Fibroblast of lung (primary cell): ENCODE measurements at regions not wholly inside any gene's neighbourhood (a gene's known extent, or its start where the extent isn't known, plus 50 kb on each side); places are given as distances from the start of the nearest gene placed in this dataset.
"Not testable (repeated sequence)": the region's sequence is repeated elsewhere in the genome, so short reads cannot be mapped to it uniquely, and the experiment has no call there.

ENCODE experiments used
- DNase-seq, 2 donors: peaks; one replicate each; pipeline versions ENCODE4 v3.0.0 to v3.0.0-alpha.2; 2010; ENCODE audit warnings: low read depth in 2 of 2
- H2AFZ ChIP-seq: 2 replicates; pipeline ENCODE4 v1.5.1; 2012; ENCODE audit warnings: low read length, control low read depth, inconsistent platforms
- H3K27ac ChIP-seq: 2 replicates; pipeline ENCODE4 v1.5.1; 2011; ENCODE audit warnings: low read length, control low read depth; ENCODE audit not compliant: insufficient read depth
- H3K27me3 ChIP-seq: 2 replicates; pipeline ENCODE4 v1.5.1; 2011; ENCODE audit warnings: mild to moderate bottlenecking, low read length; ENCODE audit not compliant: control insufficient read depth, insufficient read depth
- H3K36me3 ChIP-seq: 2 replicates; pipeline ENCODE4 v1.5.1; 2011; ENCODE audit warnings: low read length; ENCODE audit not compliant: control insufficient read depth, insufficient read depth
- H3K4me1 ChIP-seq: 2 replicates; pipeline ENCODE4 v1.5.1; 2011; ENCODE audit warnings: low read length; ENCODE audit not compliant: control insufficient read depth, insufficient read depth; ENCODE audit errors: extremely low read depth
- H3K4me2 ChIP-seq: 2 replicates; pipeline ENCODE4 v1.5.1; 2011; ENCODE audit warnings: low read length, control low read depth; ENCODE audit not compliant: insufficient read depth; ENCODE audit errors: extremely low read depth
- H3K4me3 ChIP-seq, 4 experiments: fragments of 200-600 bp in 1 of 4; sonication (generic) in 1 of 4; replicated peaks in 1 of 4; 2 replicates each; pipeline ENCODE4 v1.5.1; 2011 to 2016; ENCODE audit warnings: low read length in 4 of 4, low read depth in 3 of 4, mild to moderate bottlenecking in 3 of 4, control low read depth in 2 of 4, inconsistent platforms in 1 of 4, mixed read lengths in 1 of 4; ENCODE audit not compliant: insufficient read depth in 1 of 4; ENCODE audit errors: control extremely low read depth in 1 of 4
- H3K79me2 ChIP-seq: 2 replicates; pipeline ENCODE4 v1.5.1; 2012; ENCODE audit warnings: mild to moderate bottlenecking, low read length, inconsistent platforms; ENCODE audit not compliant: control insufficient read depth, insufficient read depth
- H3K9ac ChIP-seq: 2 replicates; pipeline ENCODE4 v1.5.1; 2011; ENCODE audit warnings: mild to moderate bottlenecking, low read length, control low read depth; ENCODE audit not compliant: insufficient read depth
- H3K9me3 ChIP-seq: 2 replicates; pipeline ENCODE4 v1.5.1; 2012; ENCODE audit warnings: low read depth, low read length; ENCODE audit not compliant: control insufficient read depth, insufficient read depth
- H4K20me1 ChIP-seq: 2 replicates; pipeline ENCODE4 v1.5.1; 2011; ENCODE audit warnings: low read length; ENCODE audit not compliant: control insufficient read depth, insufficient read depth; ENCODE audit errors: extremely low read depth
- CTCF ChIP-seq, 2 donors: IDR thresholded peaks in 1 of 2; conservative IDR thresholded peaks in 1 of 2; 1 replicate in 1 of 2; 2 replicates in 1 of 2; pipeline ENCODE4 v1.5.1; 2011 to 2012; ENCODE audit warnings: low read length in 2 of 2, control low read depth in 1 of 2, inconsistent platforms in 1 of 2, low read depth in 1 of 2, mild to moderate bottlenecking in 1 of 2
- EZH2 ChIP-seq: IDR thresholded peaks from 2 replicates; pipeline ENCODE4 v1.5.1; 2012; ENCODE audit warnings: low read length, control low read depth, mild to moderate bottlenecking; ENCODE audit errors: missing control alignments

- Histone ChIP-seq H3K27me3 (no peaks in the 10 kb centered on the region), H3K36me3 (no peaks in the 10 kb centered on the region), H3K4me2 (no peak overlapping the region), H4K20me1 (no peaks in the 10 kb centered on the region), H3K4me3 (no peak overlapping the region), H3K4me1 (no peaks in the 10 kb centered on the region), H3K9me3 (no peaks in the 10 kb centered on the region), H3K79me2 (no peaks in the 10 kb centered on the region), H3K9ac (no peak overlapping the region), H3K27ac (no peak overlapping the region), H2AFZ (no peak overlapping the region)
- TF ChIP-seq EZH2 (no peak), CTCF (conservative IDR thresholded peaks at IDR 0.05 in 1 of 2, IDR thresholded peaks at IDR 0.05 in 1 of 2; ENCODE audit: low read depth in 1 of 2, low read length in 2 of 2) (no peak)
- no peak for DNase-seq
Observed at GRCh38 chr9:65444943-65445342, 159.9 kb upstream of the FOXD4L5 start.

DNA sequence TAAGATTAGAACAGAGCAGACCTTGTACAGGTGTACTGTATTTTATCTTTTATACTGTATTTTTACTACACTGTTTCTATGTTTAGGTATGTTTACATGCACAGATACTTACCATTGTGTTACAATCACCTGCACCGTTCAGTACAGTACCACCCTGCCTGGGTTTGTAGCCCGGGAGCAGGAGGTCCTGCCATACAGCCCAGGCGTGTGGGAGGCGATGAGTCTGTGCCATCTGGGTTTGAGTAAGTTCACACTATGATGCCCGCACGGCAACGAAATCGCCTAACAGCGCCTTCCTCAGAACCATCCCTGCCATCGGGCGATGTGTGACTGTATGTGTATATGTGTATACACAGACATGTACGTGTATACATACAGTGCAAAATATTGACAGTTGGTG is 157.1 kb upstream of the FOXD4L5 start:
- not testable (repeated sequence) for H3K4me2 ChIP-seq, H3K27ac ChIP-seq, H2AFZ ChIP-seq

DNA sequence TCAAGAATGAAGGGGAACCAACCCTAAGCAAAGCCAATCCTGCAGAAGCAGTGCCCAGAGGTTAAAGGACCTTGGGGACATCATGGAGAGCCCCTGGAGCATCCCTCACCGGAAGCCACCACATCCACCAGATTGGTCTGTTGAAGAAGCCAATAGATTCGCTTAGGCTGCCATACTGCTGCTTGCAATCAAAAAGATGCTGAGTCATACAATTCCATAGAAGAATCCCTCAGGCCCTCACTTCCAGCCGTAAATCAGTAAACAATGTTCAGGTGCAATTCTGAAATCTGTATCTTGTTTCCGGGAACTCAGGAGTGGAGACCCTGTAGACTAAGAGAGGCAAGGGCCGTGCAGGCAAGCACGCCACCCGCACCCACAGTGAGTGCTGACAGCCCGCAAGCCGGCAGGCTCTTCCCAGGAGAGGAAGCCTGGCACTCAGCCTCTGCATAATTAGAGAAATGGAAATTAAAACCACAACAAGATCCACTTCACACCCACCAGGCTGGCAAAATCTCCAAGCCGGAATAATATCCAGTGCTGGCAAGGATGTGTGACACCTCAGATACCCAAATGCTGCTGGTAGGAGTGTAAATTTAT is 156.4 kb upstream of the FOXD4L5 start:
- H3K4me2 ChIP-seq, DNase-seq, H4K20me1 ChIP-seq: not testable (repeated sequence)

More for the DNA sequence above, 157.1 kb upstream of the FOXD4L5 start:
- not testable (repeated sequence) for H3K27me3 ChIP-seq, H3K79me2 ChIP-seq, H3K9ac ChIP-seq, DNase-seq, H4K20me1 ChIP-seq, H3K9me3 ChIP-seq, H3K4me3 ChIP-seq, H3K4me1 ChIP-seq, H3K36me3 ChIP-seq

DNA sequence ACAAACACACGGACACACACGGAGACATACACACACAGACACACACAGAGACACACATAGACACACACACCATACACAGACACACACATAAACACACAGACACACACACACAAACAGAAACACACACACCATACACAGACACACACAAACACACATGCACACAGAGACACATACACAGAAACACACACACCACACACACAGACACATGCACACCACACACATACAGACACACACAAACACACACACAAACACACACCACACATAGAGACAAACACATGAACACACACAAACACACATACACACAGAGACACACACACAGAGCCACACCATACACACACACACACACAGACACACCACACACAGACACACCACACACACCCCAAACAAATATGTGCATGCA is 152.7 kb upstream of the FOXD4L5 start:
- Histone ChIP-seq H3K9ac (no peak overlapping the region), H3K79me2 (no peaks in the 10 kb centered on the region), H3K36me3 (no peaks in the 10 kb centered on the region), H4K20me1 (no peaks in the 10 kb centered on the region), H3K9me3 (peaks cover 3% of the 10 kb centered on the region), H3K4me2 (no peak overlapping the region), H3K4me3 (no peak overlapping the region), H3K4me1 (no peaks in the 10 kb centered on the region), H3K27ac (no peak overlapping the region), H2AFZ (no peak overlapping the region), H3K27me3 (no peaks in the 10 kb centered on the region)
- no peak for TF ChIP-seq CTCF (conservative IDR thresholded peaks at IDR 0.05 in 1 of 2, IDR thresholded peaks at IDR 0.05 in 1 of 2; ENCODE audit: low read depth in 1 of 2, low read length in 2 of 2)
- no peak for TF ChIP-seq EZH2
- no peak for DNase-seq

More for the DNA sequence above, 156.4 kb upstream of the FOXD4L5 start:
- not testable (repeated sequence) for H3K4me3 ChIP-seq, H3K9me3 ChIP-seq, H3K4me1 ChIP-seq, H3K79me2 ChIP-seq, H3K27me3 ChIP-seq, H2AFZ ChIP-seq, H3K27ac ChIP-seq, H3K36me3 ChIP-seq, H3K9ac ChIP-seq
